ENCODE measurements at regions not wholly inside any gene's neighbourhood (a gene's known extent, or its start where the extent isn't known, plus 50 kb on each side); places are given as distances from the start of the nearest gene placed in this dataset.
"Not testable (repeated sequence)": the region's sequence is repeated elsewhere in the genome, so short reads cannot be mapped to it uniquely, and the experiment has no call there.

GRCh38 chr7:135872861-135873260 is 104.3 kb downstream of the MTPN start:
- not testable (repeated sequence) for DNase-seq (ENCODE audit: low spot score)

GRCh38 chr7:135862586-135863340 is 114.2 kb upstream of the FAM180A start:
- DNase-seq (ENCODE audit: low spot score), result no peak

GRCh38 chr7:135859538-135859937 is 110.9 kb upstream of the FAM180A start:
- DNase-seq (ENCODE audit: low spot score), result no peak

DNA sequence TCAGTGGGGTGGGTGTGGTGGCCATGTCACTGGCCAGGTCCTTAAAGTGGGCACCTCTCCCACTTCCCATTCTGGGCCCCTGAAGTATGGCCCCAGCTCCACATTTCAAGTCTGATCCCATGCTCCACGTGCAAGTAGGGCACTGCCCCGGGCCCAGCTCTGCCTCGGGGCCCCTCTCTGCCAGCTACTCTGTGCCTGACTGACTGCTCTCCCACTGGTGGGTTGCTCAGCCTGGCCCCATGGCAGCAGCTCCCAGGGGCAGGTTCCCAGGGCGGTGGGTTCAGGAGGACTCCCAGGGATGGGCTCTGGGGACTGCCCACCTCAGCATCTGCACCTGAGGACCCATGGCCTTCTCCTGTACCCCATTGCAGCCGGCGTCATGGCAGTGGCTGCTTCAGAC is 110.2 kb upstream of the FAM180A start:
- no peak for DNase-seq (ENCODE audit: low spot score)

GRCh38 chr7:135858379-135858778 is 109.8 kb upstream of the FAM180A start:
- DNase-seq (ENCODE audit: low spot score), result no peak

GRCh38 chr7:135857519-135858274 is 109.1 kb upstream of the FAM180A start:
- DNase-seq (ENCODE audit: low spot score), result no peak

DNA sequence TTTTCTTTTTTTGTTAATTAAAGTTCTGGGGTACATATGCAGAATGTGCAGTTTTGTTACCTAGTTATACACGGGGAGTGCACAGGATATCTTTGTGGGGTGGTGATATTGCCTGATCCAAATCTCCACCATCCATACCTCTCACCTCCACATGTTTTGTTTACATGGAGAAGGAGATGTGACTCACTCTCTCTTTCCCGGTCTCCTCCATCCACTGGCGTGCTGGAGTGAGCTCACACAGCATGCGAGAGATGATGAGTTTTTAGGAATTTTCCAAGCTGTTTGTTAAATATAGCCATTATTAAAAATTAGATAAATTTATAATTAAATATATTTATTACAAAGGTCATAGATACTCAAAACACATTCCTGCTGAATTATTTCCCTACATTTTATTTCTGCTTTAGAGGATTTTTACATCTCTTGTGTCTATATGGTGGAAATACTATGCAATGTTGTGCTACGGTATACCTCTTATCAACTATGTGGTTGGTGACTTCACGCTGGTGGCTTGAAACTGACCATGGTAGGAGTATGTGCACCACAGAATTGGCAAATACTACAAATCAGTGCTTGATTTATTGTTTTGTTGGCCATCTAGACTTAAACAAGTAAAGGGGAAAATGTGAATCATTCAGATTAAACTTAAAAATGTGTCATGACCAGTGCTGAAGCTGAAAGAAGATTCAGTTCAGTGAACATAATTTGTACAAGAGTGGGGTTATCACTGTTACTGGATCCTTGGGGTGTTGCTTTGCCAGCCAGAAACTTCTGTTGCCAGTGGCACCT is 107.9 kb upstream of the FAM180A start:
- DNase-seq (ENCODE audit: low spot score), result no peak

GRCh38 chr7:135855846-135856245 is 107.2 kb upstream of the FAM180A start:
- DNase-seq (ENCODE audit: low spot score), result no peak

- peak; percentile 52 for DNase-seq (ENCODE audit: low spot score)
Measured at GRCh38 chr7:135853499-135853898, 104.9 kb upstream of the FAM180A start.

- DNase-seq (ENCODE audit: low spot score), result no peak
Measured at GRCh38 chr7:135853008-135853407, 104.4 kb upstream of the FAM180A start.

GRCh38 chr7:135847242-135847641 is 98.6 kb upstream of the FAM180A start:
- DNase-seq (ENCODE audit: low spot score), result no peak

GRCh38 chr7:135846339-135846738 is 97.7 kb upstream of the FAM180A start:
- DNase-seq (ENCODE audit: low spot score), result no peak

GRCh38 chr7:135845415-135846075 is 96.9 kb upstream of the FAM180A start:
- DNase-seq (ENCODE audit: low spot score), result no peak

DNA sequence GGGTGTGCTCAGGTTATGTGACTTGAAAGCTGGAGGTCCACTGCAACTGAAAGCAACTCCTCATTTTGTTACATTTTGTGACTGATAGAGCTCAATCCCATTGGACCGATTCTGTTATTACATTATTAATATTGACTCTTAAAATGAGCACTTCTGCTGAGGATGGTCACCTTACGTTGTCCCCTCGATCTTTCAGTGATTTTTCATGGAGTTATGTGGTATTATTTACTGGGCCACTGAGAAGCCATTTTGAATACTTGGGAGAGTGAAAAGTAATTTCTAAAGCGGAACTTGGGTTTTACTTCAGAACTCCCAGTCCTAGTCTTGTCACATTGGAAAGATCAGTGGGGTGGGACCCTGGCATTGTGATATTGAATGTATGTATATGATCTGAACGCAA is 96.3 kb upstream of the FAM180A start:
- DNase-seq (ENCODE audit: low spot score), result no peak

- DNase-seq (ENCODE audit: low spot score), result no peak
Measured at GRCh38 chr7:135843214-135843613, 94.6 kb upstream of the FAM180A start.

- no peak for DNase-seq (ENCODE audit: low spot score)
Measured at GRCh38 chr7:135842446-135843179, 94.0 kb upstream of the FAM180A start.

- no peak for DNase-seq (ENCODE audit: low spot score)
Measured at GRCh38 chr7:135840591-135840990, 92.0 kb upstream of the FAM180A start.

- no peak for DNase-seq (ENCODE audit: low spot score)
Measured at GRCh38 chr7:135837675-135838074, 89.1 kb upstream of the FAM180A start.

GRCh38 chr7:135834266-135834665 is 85.7 kb upstream of the FAM180A start:
- DNase-seq (ENCODE audit: low spot score), result no peak

DNA sequence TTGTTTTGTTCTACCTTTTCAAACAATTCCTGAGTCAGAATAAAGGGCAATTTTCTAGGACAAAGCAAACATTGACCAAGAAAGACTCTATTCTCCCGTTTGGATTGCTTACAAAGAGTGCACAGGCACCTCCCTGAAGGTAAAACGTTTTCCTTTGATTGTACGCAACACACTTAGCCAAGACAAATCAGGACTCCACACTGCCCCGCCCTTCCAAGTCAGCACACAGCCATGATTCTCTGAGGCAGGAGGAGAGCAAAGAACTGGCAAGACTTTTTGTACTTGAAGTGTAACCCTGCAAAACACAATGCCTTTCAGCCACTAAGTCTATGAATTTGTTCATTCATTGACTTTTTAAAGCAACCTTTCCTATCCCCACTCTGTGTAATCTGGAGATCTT is 85.0 kb upstream of the FAM180A start:
- DNase-seq (ENCODE audit: low spot score), result no peak

DNA sequence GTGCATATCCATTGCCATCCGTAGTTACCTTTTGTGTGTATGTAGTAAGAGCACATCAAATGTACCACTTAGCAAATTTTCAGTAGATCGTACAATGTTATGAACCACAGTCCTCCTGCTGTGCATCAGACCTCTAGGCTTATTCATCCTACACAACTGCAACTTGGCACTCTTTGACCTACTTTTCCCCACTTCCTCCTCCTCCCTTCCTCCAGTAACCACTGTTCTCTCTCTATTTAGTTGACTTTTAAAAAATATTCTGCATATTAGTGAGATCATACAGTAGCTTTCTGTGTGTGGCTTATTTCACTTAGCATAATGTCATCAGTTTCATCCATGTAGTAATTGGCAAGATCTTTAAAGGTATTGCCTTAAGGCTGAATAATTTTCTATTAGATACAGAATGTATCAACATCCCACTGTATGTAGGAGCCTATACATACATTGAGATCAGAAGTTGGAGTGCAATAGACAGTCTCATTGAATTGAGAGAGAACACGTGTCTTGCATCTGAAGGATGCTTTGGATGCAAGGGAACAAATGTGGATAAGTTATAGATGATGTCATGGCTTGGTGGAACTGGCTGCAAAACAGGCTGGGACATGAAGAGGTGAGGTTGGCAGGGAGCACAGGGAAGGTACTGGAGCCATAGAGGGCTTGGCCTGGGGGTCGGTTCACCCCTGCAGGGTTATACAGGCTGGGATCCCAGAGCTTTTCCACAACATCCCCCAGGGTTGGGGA is 83.0 kb upstream of the FAM180A start:
- DNase-seq (ENCODE audit: low spot score), result no peak

All from LoVo (cell line).